ENCODE measurements at regions not wholly inside any gene's neighbourhood (a gene's known extent, or its start where the extent isn't known, plus 50 kb on each side); places are given as distances from the start of the nearest gene placed in this dataset.

GRCh38 chr1:42033629-42034028 lies 114.9 kb upstream of the HIVEP3 start:
- DNase-seq, result no peak

GRCh38 chr1:42017730-42018129 lies 99.0 kb upstream of the HIVEP3 start:
- DNase-seq, result no peak

GRCh38 chr1:42017259-42017658 lies 98.5 kb upstream of the HIVEP3 start:
- no peak for DNase-seq

GRCh38 chr1:42014823-42015222 lies 96.1 kb upstream of the HIVEP3 start:
- no peak for DNase-seq

- no peak for DNase-seq
Observed at GRCh38 chr1:42013881-42014470, 95.3 kb upstream of the HIVEP3 start.

- no peak for DNase-seq
Observed at GRCh38 chr1:42012852-42013251, 94.1 kb upstream of the HIVEP3 start.

- no peak for DNase-seq
Observed at GRCh38 chr1:42010381-42010780, 91.7 kb upstream of the HIVEP3 start.

GRCh38 chr1:42008264-42008663 lies 89.5 kb upstream of the HIVEP3 start:
- DNase-seq, result no peak

GRCh38 chr1:42006836-42007235 lies 88.1 kb upstream of the HIVEP3 start:
- no peak for DNase-seq

- DNase-seq, result no peak
Observed at GRCh38 chr1:42006093-42006492, 87.4 kb upstream of the HIVEP3 start.

- DNase-seq, result no peak
Observed at GRCh38 chr1:42005530-42005929, 86.8 kb upstream of the HIVEP3 start.

GRCh38 chr1:42004860-42005259 lies 86.1 kb upstream of the HIVEP3 start:
- no peak for DNase-seq

GRCh38 chr1:42004322-42004721 lies 85.6 kb upstream of the HIVEP3 start:
- no peak for DNase-seq

- DNase-seq, result no peak
Observed at GRCh38 chr1:42003433-42003832, 84.7 kb upstream of the HIVEP3 start.

- no peak for DNase-seq
Observed at GRCh38 chr1:42002220-42002619, 83.5 kb upstream of the HIVEP3 start.

GRCh38 chr1:42000766-42001165 lies 82.0 kb upstream of the HIVEP3 start:
- no peak for DNase-seq

GRCh38 chr1:41999884-42000283 lies 81.2 kb upstream of the HIVEP3 start:
- no peak for DNase-seq

GRCh38 chr1:41998250-41998649 lies 79.5 kb upstream of the HIVEP3 start:
- no peak for DNase-seq

- DNase-seq, result no peak
Observed at GRCh38 chr1:41997153-41997552, 78.4 kb upstream of the HIVEP3 start.

GRCh38 chr1:41995441-41996130 lies 76.9 kb upstream of the HIVEP3 start:
- DNase-seq, result no peak

GRCh38 chr1:41994195-41994894 lies 75.6 kb upstream of the HIVEP3 start:
- DNase-seq, result no peak

- DNase-seq, result no peak
Observed at GRCh38 chr1:41983451-41983850, 64.7 kb upstream of the HIVEP3 start.

- no peak for DNase-seq
Observed at GRCh38 chr1:41981796-41982195, 63.1 kb upstream of the HIVEP3 start.

Data from CD4-positive, alpha-beta T cell treated with Interferon alpha-2 for 1 hour (primary cell).